ENCODE measurements at regions not wholly inside any gene's neighbourhood (a gene's known extent, or its start where the extent isn't known, plus 50 kb on each side); places are given as distances from the start of the nearest gene placed in this dataset.

DNA sequence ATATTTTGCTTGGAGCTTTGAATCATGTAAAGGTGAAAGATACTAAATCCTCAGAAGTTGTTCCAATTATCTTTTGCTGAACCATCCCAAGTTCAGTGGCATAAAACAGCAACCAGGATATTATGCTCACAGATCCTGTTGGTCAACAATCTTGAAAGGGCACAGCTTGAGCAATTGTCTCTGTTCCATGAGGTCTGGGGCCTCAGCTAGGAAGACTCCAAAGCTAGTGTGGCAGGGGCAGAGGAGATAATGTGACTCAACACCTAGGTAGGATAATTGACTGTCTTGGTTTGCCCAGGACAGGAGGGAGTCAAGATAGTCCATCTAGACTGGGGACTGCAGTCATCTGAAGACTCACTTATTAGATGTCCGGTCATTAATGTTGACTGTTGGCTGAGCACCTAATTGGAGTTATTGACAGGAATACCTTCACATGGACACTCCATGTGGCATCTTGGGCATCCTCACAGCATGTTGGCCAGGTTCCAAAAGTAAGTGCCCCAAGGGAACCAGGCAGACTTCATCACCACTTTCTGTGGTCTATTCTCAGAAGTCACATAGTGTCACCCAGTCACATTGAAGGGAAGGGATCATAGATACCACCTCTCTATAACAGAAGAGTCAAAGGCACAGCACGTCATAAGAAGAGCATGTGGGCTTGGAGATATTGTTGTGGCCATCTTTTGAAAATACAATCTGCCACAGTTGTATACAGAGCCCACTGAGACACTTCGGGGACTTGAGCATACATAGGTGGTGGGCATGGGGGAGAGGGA is 88.4 kb upstream of the GPBP1 start:
- TF ChIP-seq, protein P1, sequence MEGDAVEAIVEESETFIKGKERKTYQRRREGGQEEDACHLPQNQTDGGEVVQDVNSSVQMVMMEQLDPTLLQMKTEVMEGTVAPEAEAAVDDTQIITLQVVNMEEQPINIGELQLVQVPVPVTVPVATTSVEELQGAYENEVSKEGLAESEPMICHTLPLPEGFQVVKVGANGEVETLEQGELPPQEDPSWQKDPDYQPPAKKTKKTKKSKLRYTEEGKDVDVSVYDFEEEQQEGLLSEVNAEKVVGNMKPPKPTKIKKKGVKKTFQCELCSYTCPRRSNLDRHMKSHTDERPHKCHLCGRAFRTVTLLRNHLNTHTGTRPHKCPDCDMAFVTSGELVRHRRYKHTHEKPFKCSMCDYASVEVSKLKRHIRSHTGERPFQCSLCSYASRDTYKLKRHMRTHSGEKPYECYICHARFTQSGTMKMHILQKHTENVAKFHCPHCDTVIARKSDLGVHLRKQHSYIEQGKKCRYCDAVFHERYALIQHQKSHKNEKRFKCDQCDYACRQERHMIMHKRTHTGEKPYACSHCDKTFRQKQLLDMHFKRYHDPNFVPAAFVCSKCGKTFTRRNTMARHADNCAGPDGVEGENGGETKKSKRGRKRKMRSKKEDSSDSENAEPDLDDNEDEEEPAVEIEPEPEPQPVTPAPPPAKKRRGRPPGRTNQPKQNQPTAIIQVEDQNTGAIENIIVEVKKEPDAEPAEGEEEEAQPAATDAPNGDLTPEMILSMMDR (IDR thresholded peaks at IDR 0.05): no peak
- no peak for TF ChIP-seq POLR2A (IDR thresholded peaks at IDR 0.05)

All from esophagus squamous epithelium (tissue), 4 donors.